GM06990 (cell line): ENCODE measurements at regions not wholly inside any gene's neighbourhood (a gene's known extent, or its start where the extent isn't known, plus 50 kb on each side); places are given as distances from the start of the nearest gene placed in this dataset.
"Not testable (repeated sequence)": the region's sequence is repeated elsewhere in the genome, so short reads cannot be mapped to it uniquely, and the experiment has no call there.

Source experiments
- DNase-seq: peaks from one replicate; pipeline ENCODE4 v3.0.0-alpha.2; 2011; ENCODE audit not compliant: insufficient read length; ENCODE audit errors: extremely low read depth
- H3K27me3 ChIP-seq: replicated peaks from 2 replicates; pipeline ENCODE4 v1.6.0; 2011; ENCODE audit warnings: low read length; ENCODE audit not compliant: control insufficient read depth, insufficient read depth
- H3K36me3 ChIP-seq: 2 replicates; pipeline ENCODE4 v1.5.1; 2011; ENCODE audit warnings: low read length; ENCODE audit not compliant: control insufficient read depth, insufficient read depth
- H3K4me3 ChIP-seq: replicated peaks from 2 replicates; pipeline ENCODE4 v1.5.1; 2011; ENCODE audit warnings: low read depth, mild to moderate bottlenecking, control low read depth, low read length
- CTCF ChIP-seq: IDR thresholded peaks from 2 replicates; pipeline ENCODE4 v1.5.1; 2011; ENCODE audit warnings: low read length, control low read depth, mild to moderate bottlenecking, inconsistent platforms; ENCODE audit not compliant: insufficient read depth, poor library complexity, severe bottlenecking

DNA sequence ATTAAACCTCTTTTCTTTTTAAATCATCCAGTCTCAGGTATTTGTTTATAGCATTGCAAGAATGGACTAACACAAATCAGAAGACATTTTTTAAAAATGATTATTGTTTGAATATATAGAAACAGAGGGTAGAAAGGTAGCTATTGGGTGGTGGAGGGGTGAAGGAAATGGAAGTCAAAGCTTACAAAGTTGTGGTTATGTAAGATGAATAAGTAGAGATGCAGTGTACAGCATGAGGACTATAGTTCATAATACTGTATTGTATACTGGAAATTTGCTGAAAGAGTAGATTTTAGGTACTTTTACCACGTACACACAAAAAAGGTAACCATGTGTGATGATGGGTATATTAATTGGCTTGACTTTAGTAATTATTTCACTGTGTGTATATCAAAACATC lies 144.0 kb upstream of the FAM3C start:
- TF ChIP-seq CTCF: no peak
- DNase-seq: no peak
- Histone ChIP-seq H3K27me3 (no peaks in the 10 kb centered on the region), H3K4me3 (no peak overlapping the region), H3K36me3 (no peaks in the 10 kb centered on the region)

- DNase-seq: no peak
- Histone ChIP-seq H3K36me3 (no peaks in the 10 kb centered on the region), H3K4me3 (no peak overlapping the region), H3K27me3 (no peaks in the 10 kb centered on the region)
- no peak for TF ChIP-seq CTCF
Observed at GRCh38 chr7:121537031-121537430, 140.9 kb upstream of the FAM3C start.

DNA sequence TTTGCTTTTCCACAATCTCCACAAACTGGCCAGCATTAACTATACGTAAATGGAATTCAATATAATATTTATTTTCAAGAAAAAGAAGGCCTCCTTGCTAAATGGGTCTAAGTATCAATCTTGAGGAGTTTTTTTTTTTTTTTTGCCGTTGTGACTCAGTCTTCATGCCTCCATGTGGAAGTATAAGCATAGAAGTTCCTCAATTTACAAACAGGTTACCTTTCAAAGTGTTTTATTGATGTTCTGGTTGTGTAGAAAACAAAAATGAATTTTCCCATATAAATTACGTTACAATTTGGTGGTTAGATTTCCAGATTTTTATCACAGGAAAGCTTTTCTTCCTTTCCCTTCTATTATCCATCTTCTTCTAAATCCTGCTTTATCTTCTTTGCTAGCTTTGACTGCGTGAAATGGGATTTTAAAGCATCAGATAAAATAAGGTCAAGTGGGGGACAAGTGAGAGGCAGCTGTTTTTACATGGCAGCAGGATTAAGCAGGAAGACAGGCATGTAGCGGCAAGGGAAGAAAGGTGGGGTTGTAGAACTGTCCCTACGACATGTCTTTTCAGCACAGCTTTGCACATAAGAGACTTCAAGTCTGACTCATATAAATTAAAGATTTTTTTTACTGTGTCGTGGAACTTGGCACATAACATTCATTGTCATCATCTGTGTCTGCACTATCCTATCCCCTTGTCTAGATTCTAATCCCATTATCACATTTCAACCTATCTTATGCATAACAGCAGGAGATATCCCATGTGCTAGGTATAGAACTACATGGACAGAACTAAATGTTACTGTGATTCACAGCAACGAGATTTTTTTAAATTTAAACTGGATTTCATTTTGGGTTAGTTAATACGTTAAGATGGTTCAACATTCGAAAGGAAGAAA lies 135.3 kb upstream of the FAM3C start:
- Histone ChIP-seq H3K4me3 (no peak overlapping the region), H3K36me3 (no peaks in the 10 kb centered on the region), H3K27me3 (no peaks in the 10 kb centered on the region)
- TF ChIP-seq CTCF: no peak
- DNase-seq: no peak

GRCh38 chr7:121530227-121531174 lies 134.4 kb upstream of the FAM3C start:
- no peak overlapping the region for H3K4me3 ChIP-seq

GRCh38 chr7:121529003-121529402 lies 132.9 kb upstream of the FAM3C start:
- Histone ChIP-seq H3K4me3 (no peak overlapping the region), H3K27me3 (no peaks in the 10 kb centered on the region), H3K36me3 (no peaks in the 10 kb centered on the region)
- TF ChIP-seq CTCF: no peak
- no peak for DNase-seq

More at GRCh38 chr7:121530227-121531174, 134.4 kb upstream of the FAM3C start:
- TF ChIP-seq CTCF: no peak
- peak; percentile 79 for DNase-seq
- H3K27me3 ChIP-seq: no peaks in the 10 kb centered on the region
- no peaks in the 10 kb centered on the region for H3K36me3 ChIP-seq

- DNase-seq, H3K36me3 ChIP-seq, H3K27me3 ChIP-seq, H3K4me3 ChIP-seq: not testable (repeated sequence)
Observed at GRCh38 chr7:121526210-121526609, 130.1 kb upstream of the FAM3C start.
